Epithelial cell of esophagus (primary cell): ENCODE measurements at regions not wholly inside any gene's neighbourhood (a gene's known extent, or its start where the extent isn't known, plus 50 kb on each side); places are given as distances from the start of the nearest gene placed in this dataset.

ENCODE experiments used
- DNase-seq: peaks from one replicate; pipeline ENCODE4 v3.0.0; 2010; ENCODE audit warnings: low read depth
- H3K4me3 ChIP-seq: 2 replicates; pipeline ENCODE4 v1.5.1; 2011; ENCODE audit warnings: mild to moderate bottlenecking, low read length, control low read depth
- CTCF ChIP-seq: IDR thresholded peaks from 2 replicates; pipeline ENCODE4 v1.5.1; 2011; ENCODE audit warnings: low read depth, mild to moderate bottlenecking, low read length, control low read depth, inconsistent platforms; ENCODE audit not compliant: insufficient read depth; ENCODE audit errors: missing control alignments

- no peak overlapping the region for H3K4me3 ChIP-seq
- no peak for DNase-seq
- no peak for TF ChIP-seq CTCF
Measured at GRCh38 chr7:54333952-54334351, 208.2 kb upstream of the VSTM2A start.

GRCh38 chr7:54336800-54337199, 205.4 kb upstream of the VSTM2A start:
- DNase-seq: no peak
- no peak for TF ChIP-seq CTCF

GRCh38 chr7:54337466-54337865, 204.7 kb upstream of the VSTM2A start:
- DNase-seq: no peak
- no peak overlapping the region for H3K4me3 ChIP-seq
- no peak for TF ChIP-seq CTCF

More at GRCh38 chr7:54336800-54337199, 205.4 kb upstream of the VSTM2A start:
- H3K4me3 ChIP-seq: no peak overlapping the region

GRCh38 chr7:54338319-54338718, 203.9 kb upstream of the VSTM2A start:
- no peak for DNase-seq
- no peak overlapping the region for H3K4me3 ChIP-seq
- TF ChIP-seq CTCF: no peak

- no peak overlapping the region for H3K4me3 ChIP-seq
- no peak for TF ChIP-seq CTCF
- no peak for DNase-seq
Measured at GRCh38 chr7:54339073-54339472, 203.1 kb upstream of the VSTM2A start.

GRCh38 chr7:54342458-54342857, 199.7 kb upstream of the VSTM2A start:
- TF ChIP-seq CTCF: no peak
- DNase-seq: no peak
- no peak overlapping the region for H3K4me3 ChIP-seq

GRCh38 chr7:54343511-54343910, 198.7 kb upstream of the VSTM2A start:
- no peak for TF ChIP-seq CTCF
- no peak for DNase-seq
- H3K4me3 ChIP-seq: no peak overlapping the region
